GM20431 (cell line): ENCODE measurements at regions not wholly inside any gene's neighbourhood (a gene's known extent, or its start where the extent isn't known, plus 50 kb on each side); places are given as distances from the start of the nearest gene placed in this dataset.

Source experiments
- in situ Hi-C: fragments of 300-500 bp; cut with MseI, MboI; formaldehyde crosslinking; loops from one replicate; pipeline ENCODE4 v1.15.0; 2020; ENCODE audit warnings: low sequenced_read_pairs; ENCODE audit not compliant: unreplicated experiment

DNA sequence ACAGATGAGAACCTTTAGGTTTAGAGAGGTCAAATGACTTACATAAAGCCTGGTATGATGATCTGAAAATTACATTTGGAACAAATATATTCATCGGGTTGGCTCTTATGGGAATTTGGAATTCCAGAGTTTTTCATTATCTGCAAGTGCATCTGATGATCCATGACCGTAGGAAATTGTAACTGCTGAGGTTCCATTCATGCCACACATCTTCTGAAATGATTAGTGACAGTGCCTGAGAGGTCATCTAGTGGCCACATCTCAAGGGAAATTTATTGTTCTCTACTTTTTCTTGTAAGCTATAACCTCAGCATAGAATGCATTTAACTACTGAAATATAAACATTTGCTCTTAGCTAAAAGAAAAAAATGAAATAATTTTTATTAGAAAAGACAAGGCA lies 105.8 kb upstream of the NWD2 start:
- in situ Hi-C loops, result no loop called here

GRCh38 chr4:37139987-37140386 lies 104.6 kb upstream of the NWD2 start:
- in situ Hi-C loops, result no loop called here

DNA sequence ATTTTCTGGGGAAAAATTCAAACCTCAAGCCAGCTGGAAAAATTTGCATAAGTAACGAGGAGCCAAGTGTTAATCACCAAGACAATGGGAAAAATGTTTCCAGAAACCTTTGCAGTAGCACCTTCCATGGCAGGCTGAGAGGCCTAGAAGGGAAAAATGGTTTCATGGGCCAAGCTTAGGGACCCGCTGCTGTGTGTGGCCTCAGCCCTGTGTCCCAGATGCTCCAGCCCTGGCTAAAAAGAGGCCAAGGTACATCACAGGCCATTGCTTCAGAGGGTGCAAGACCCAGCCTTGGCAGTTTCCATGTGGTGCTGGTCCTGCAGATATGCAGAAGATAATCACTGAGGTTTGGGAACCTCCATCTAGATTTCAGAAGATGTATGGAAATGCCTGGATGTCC lies 98.3 kb upstream of the NWD2 start:
- in situ Hi-C loops, result no loop called here

- in situ Hi-C loops, result no loop called here
These were observed 86.9 kb upstream of the NWD2 start for GRCh38 chr4:37157476-37158167.

GRCh38 chr4:37160653-37161052 lies 83.9 kb upstream of the NWD2 start:
- in situ Hi-C loops, result no loop called here

GRCh38 chr4:37165844-37166243 lies 78.7 kb upstream of the NWD2 start:
- in situ Hi-C loops, result no loop called here

DNA sequence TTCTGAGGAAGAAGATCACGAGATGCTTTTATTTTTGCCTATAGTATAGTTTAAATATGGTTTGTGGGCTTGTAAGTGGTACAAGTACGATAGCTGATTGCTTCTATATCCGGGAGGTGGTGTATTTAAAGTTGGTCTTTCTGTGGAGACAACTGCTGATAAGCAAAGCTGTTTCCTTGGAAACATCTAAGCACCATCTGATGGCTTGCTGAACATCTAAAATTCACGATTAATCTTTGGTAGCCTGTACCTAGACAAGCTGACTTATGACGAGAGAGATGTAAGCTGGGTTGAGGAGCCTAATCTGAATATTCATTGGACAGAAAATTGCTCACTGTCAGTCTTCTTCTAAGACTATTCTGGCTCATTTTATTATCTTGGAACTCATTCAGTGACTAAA lies 74.6 kb upstream of the NWD2 start:
- in situ Hi-C loops, result no loop called here

GRCh38 chr4:37188100-37188499 lies 56.4 kb upstream of the NWD2 start:
- in situ Hi-C loops, result no loop called here
